OCI-LY1 (cell line): ENCODE measurements at regions not wholly inside any gene's neighbourhood (a gene's known extent, or its start where the extent isn't known, plus 50 kb on each side); places are given as distances from the start of the nearest gene placed in this dataset.

Source experiments
- H2AFZ ChIP-seq: fragments of 200-600 bp; sonication (generic), shearing (Covaris generic); 2 replicates; pipeline ENCODE4 v1.6.0; 2014; ENCODE audit warnings: antibody characterized with exemption, mild to moderate bottlenecking, low read length
- H3F3A ChIP-seq: fragments of 200-600 bp; sonication (generic), shearing (Covaris generic); 2 replicates; pipeline ENCODE4 v1.6.0; 2014; ENCODE audit warnings: mild to moderate bottlenecking, antibody characterized with exemption, low read length, moderate library complexity; ENCODE audit not compliant: insufficient read depth
- H3K27ac ChIP-seq: fragments of 200-600 bp; sonication (generic); 2 replicates; pipeline ENCODE4 v1.5.1; 2014; ENCODE audit warnings: low read length, mixed run types, mild to moderate bottlenecking, low read depth; ENCODE audit not compliant: poor library complexity, severe bottlenecking
- H3K27me3 ChIP-seq: fragments of 200-600 bp; sonication (generic); 2 replicates; pipeline ENCODE4 v1.6.0; 2014; ENCODE audit warnings: antibody characterized with exemption, mild to moderate bottlenecking, low read length, moderate library complexity; ENCODE audit not compliant: insufficient read depth
- H3K36me3 ChIP-seq: fragments of 200-600 bp; sonication (generic); 2 replicates; pipeline ENCODE4 v1.6.1; 2014; ENCODE audit warnings: mild to moderate bottlenecking, antibody characterized with exemption, low read length, moderate library complexity, mixed read lengths; ENCODE audit not compliant: insufficient read depth
- H3K4me1 ChIP-seq: fragments of 200-600 bp; sonication (generic); 2 replicates; pipeline ENCODE4 v1.5.1; 2014; ENCODE audit warnings: mild to moderate bottlenecking, low read length, moderate library complexity; ENCODE audit not compliant: insufficient read depth, severe bottlenecking
- H3K4me2 ChIP-seq: fragments of 200-600 bp; sonication (generic), shearing (Covaris generic); 2 replicates; pipeline ENCODE4 v1.6.1; 2014; ENCODE audit warnings: low read length
- H3K4me3 ChIP-seq: fragments of 200-600 bp; sonication (generic); 2 replicates; pipeline ENCODE4 v1.5.1; 2014; ENCODE audit warnings: low read length, low read depth, mild to moderate bottlenecking, mixed read lengths; ENCODE audit not compliant: poor library complexity, severe bottlenecking
- H3K79me2 ChIP-seq: fragments of 200-600 bp; shearing (Covaris generic); 2 replicates; pipeline ENCODE4 v1.6.1; 2016; ENCODE audit warnings: mixed run types, low read length, mixed read lengths; ENCODE audit not compliant: insufficient read depth
- H3K9ac ChIP-seq: fragments of 200-600 bp; sonication (generic), shearing (Covaris generic); 2 replicates; pipeline ENCODE4 v1.6.1; 2014; ENCODE audit warnings: mild to moderate bottlenecking, low read length, mixed read lengths
- H3K9me2 ChIP-seq: fragments of 200-600 bp; sonication (generic), shearing (Covaris generic); 2 replicates; pipeline ENCODE4 v1.6.1; 2014; ENCODE audit warnings: low read depth, mild to moderate bottlenecking, low read length, mixed read lengths
- H3K9me3 ChIP-seq: fragments of 200-600 bp; shearing (Covaris generic); 2 replicates; pipeline ENCODE4 v1.6.1; 2014; ENCODE audit warnings: low read length, mixed read lengths
- H4K20me1 ChIP-seq: fragments of 200-600 bp; sonication (generic), shearing (Covaris generic); 2 replicates; pipeline ENCODE4 v1.6.0; 2016; ENCODE audit warnings: mild to moderate bottlenecking, low read length; ENCODE audit not compliant: insufficient read depth
- EZH2 ChIP-seq: fragments of 200-600 bp; sonication (generic), shearing (Covaris generic); IDR thresholded peaks from 2 replicates; pipeline ENCODE4 v1.8.0; 2017; ENCODE audit warnings: borderline replicate concordance, mixed run types, mild to moderate bottlenecking, antibody characterized with exemption, low read length, moderate library complexity, mixed read lengths
- TF ChIP-seq, protein P1 (sequence below): fragments of 200-600 bp; sonication (generic), shearing (Covaris generic); IDR thresholded peaks from 2 replicates; pipeline ENCODE4 v1.5.1; 2017; ENCODE audit warnings: mild to moderate bottlenecking, antibody characterized with exemption, low read length, moderate library complexity, mixed read lengths

DNA sequence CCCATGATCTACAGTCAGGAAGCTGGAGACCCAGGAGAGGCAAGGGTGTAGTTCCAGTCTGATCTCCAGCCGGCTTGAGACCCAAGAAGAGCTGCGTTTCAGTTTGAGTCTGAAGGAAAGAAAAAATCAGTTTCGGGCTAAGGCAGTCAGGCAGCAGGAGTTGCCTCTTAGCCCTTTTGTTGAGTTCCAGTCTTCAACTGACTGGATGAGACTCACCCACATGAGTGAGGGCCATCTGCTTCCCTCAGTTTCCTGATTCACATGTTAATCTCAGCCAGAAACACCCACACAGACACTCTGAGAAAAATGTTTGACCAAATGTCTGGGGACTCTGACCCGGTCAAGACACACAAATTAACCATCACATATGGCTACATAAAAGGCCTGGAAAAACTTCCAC is 73.6 kb upstream of the ELOVL6 start:
- Histone ChIP-seq H3K9me2 (no peaks in the 10 kb centered on the region), H3K4me3 (no peak overlapping the region), H3K79me2 (no peaks in the 10 kb centered on the region), H3F3A (no peaks in the 10 kb centered on the region), H3K4me2 (no peak overlapping the region), H4K20me1 (no peaks in the 10 kb centered on the region), H2AFZ (no peak overlapping the region), H3K9ac (no peak overlapping the region), H3K36me3 (no peaks in the 10 kb centered on the region), H3K27ac (no peak overlapping the region), H3K27me3 (no peaks in the 10 kb centered on the region), H3K4me1 (no peaks in the 10 kb centered on the region), H3K9me3 (no peaks in the 10 kb centered on the region)
- TF ChIP-seq, protein P1, sequence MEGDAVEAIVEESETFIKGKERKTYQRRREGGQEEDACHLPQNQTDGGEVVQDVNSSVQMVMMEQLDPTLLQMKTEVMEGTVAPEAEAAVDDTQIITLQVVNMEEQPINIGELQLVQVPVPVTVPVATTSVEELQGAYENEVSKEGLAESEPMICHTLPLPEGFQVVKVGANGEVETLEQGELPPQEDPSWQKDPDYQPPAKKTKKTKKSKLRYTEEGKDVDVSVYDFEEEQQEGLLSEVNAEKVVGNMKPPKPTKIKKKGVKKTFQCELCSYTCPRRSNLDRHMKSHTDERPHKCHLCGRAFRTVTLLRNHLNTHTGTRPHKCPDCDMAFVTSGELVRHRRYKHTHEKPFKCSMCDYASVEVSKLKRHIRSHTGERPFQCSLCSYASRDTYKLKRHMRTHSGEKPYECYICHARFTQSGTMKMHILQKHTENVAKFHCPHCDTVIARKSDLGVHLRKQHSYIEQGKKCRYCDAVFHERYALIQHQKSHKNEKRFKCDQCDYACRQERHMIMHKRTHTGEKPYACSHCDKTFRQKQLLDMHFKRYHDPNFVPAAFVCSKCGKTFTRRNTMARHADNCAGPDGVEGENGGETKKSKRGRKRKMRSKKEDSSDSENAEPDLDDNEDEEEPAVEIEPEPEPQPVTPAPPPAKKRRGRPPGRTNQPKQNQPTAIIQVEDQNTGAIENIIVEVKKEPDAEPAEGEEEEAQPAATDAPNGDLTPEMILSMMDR, result no peak
- TF ChIP-seq EZH2, result no peak

DNA sequence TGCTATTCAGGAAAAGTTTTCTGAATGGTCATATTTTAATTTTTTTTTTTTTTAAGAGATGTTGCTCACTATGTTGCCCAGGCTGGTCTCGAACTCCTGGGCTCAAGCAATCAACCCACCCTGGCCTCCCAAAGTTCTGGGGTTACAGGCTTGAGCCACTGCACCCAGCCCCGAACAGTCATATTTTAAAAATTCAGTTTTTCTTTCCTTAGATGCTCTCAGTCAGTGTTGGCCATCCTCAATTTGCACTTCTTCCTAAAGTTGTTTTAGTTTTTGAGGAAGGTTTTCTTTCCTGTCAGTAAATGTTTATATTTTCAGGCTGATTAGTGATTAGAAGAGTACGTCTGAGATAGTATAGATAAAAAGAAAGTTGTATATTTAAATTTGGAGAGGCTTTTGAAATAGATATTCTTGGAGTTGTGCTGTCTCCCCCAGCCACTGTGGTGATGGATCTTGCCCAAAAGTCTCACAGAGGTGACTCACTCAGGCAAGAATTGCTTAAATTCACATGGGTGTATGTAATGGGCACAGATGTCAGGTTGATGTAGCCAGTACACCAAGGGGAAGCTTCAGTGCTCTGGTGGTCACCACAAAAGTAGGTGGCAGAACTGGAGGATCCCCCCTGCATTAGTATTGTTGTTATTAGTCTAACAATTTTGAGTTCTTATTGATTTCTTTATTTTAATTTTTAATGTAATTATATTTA is 72.2 kb upstream of the ELOVL6 start:
- Histone ChIP-seq H4K20me1 (no peaks in the 10 kb centered on the region), H3K4me1 (no peaks in the 10 kb centered on the region), H3K4me3 (no peak overlapping the region), H3K4me2 (no peak overlapping the region), H3K36me3 (no peaks in the 10 kb centered on the region), H3K9me2 (no peaks in the 10 kb centered on the region), H3K9ac (no peak overlapping the region), H2AFZ (no peak overlapping the region), H3K79me2 (no peaks in the 10 kb centered on the region), H3K9me3 (no peaks in the 10 kb centered on the region), H3K27ac (no peak overlapping the region), H3F3A (no peaks in the 10 kb centered on the region), H3K27me3 (no peaks in the 10 kb centered on the region)
- TF ChIP-seq EZH2, result no peak
- TF ChIP-seq, protein P1, result no peak

DNA sequence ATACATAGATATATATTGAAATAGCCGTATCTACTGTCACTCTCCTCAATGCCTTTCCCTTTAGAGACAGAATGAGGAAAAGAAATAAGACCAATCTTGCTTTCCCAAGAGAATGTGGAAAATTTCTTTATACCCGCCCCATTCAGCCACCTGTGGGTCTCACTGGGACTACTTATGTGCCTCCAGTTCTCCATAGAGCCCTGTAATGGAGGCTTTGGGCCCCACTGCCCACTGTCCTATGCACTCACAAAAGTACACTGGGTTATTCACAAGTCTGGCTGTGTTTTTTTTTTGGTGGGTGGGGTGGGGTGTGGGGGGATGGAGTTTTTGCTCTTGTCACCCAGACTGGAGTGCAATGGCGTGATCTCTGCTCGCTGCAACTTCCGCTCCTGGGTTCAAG is 70.4 kb upstream of the ELOVL6 start:
- H4K20me1 ChIP-seq, result no peaks in the 10 kb centered on the region
- H3K79me2 ChIP-seq, result no peaks in the 10 kb centered on the region
- H3K9ac ChIP-seq, result no peak overlapping the region
- no peaks in the 10 kb centered on the region for H3K36me3 ChIP-seq
- no peaks in the 10 kb centered on the region for H3F3A ChIP-seq
- H3K4me2 ChIP-seq, result no peak overlapping the region
- H3K4me1 ChIP-seq, result no peaks in the 10 kb centered on the region
- no peak for TF ChIP-seq EZH2
- TF ChIP-seq, protein P1, result no peak
- no peak overlapping the region for H2AFZ ChIP-seq
- no peak overlapping the region for H3K27ac ChIP-seq
- no peaks in the 10 kb centered on the region for H3K9me3 ChIP-seq
- H3K27me3 ChIP-seq, result no peaks in the 10 kb centered on the region
- no peak overlapping the region for H3K4me3 ChIP-seq
- H3K9me2 ChIP-seq, result no peaks in the 10 kb centered on the region
